GM18517 (cell line): ENCODE measurements at regions not wholly inside any gene's neighbourhood (a gene's known extent, or its start where the extent isn't known, plus 50 kb on each side); places are given as distances from the start of the nearest gene placed in this dataset.
"Not testable (repeated sequence)": the region's sequence is repeated elsewhere in the genome, so short reads cannot be mapped to it uniquely, and the experiment has no call there.

Experiments used
- ATAC-seq: cut with Tn5 transposase; IDR thresholded peaks from one replicate; pipeline ENCODE4 v1.9.1; 2021; ENCODE audit warnings: mild to moderate bottlenecking, moderate library complexity; ENCODE audit not compliant: unreplicated experiment

DNA sequence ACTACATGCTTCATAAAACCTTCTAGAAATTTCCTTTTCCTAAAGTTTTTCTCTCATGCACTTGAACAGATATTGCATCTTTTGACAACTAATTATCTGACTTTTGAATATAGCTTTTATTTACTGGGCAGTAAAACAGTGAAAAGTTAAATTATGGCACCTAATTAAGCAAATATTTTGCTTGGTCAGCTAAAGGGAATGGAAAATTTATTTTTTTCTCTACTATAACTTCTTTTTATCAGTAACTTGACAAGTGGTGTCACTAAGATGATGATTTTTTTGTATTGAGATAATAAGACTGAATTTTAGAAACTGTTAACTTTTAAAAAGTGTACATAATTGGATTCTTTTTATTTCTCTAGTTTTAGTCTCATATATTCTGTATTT lies 351.6 kb downstream of the PIK3C3 start:
- ATAC-seq: no peak

DNA sequence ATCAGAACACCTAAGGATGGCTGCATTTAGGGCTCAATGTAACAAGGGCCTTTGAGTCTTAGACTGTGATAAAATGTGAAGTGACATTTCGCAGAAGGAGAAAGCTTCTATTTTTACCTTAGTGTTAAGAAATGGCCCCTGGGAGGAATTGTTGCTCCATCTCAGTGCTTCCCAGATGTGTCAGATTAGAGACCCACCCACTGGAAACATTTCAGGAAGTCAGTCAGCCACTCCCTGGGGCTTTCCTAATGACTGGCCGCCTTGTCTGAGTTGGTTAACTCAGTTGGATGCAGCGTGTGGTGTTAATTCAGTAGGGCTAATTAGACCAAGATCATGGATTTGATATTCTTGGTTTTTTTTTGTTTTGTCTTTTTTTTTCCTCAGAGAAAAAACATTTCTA lies 355.9 kb downstream of the PIK3C3 start:
- ATAC-seq: no peak

DNA sequence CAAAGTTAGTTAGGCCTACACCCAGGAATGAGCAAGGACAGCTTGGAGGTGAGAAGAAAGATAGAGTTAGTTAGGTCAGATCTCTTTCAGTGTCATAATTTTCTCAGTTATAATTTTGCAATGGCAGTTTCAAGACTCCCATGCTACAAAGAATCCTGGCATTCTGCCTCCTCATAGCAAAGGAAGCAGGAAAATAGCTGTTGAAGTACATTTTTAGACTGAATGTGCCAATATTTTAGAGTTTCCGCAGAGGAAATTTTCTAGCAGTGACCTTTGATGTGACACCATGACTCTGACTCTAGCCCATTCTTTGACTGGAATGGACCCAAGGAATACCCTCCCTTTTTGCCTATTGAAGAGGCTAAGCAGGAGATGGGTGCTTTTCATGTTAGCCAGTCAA lies 371.7 kb downstream of the PIK3C3 start:
- no peak for ATAC-seq

DNA sequence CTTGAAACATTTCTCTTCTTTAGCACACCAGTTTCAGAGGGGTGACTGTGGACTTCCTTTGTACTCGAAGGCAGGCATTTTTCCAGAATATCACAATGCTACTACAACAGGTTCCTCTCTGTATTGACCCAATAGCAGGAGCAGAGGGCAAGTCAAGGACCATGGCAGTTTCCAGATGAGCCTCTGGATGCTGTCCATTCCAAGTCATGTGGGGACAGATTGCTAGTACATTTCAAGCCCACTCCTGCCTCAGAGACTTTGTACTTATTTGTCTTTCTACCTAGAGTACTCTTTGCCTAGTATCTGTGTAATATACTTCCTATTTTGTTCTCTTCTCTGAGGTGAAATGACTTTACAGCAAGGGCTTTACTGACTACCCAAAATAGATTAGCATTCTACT lies 373.9 kb downstream of the PIK3C3 start:
- ATAC-seq: no peak

DNA sequence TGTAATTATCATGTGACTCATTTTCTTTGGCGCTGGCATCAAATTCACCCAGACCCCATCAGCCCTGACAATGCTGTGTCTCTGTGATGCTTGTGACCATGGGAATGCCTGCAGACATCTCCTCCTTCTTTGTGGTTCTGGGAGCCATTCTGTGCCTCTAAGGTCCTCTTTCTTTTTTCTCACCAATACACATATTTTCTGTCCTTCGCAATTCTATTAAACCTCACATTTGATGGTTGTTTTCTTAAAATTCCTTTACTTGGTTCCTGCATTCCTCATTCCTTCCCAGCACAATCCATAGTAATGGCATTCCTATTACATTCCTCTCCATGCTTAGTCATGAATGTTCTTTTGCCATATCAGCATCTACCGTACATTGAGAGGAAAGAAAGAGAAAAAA lies 375.3 kb downstream of the PIK3C3 start:
- no peak for ATAC-seq

DNA sequence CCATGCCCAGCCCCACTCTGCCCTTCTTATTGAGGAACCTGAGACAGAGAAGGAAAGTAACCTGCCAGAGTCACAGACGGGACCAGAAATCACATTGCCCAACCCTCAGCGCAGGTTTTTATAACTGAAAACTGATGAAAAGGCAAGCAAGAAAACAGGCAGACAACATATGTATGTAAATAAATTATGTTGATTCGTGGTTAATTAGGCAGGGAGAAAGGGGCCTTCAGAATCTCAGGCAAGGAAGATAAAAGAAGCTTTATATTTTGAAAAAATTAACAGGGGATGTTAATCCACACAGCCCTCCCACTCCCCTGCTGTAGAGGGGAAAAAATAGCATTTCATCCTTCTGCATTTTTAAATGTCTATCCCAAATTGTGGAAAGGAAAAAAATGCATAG lies 378.5 kb downstream of the PIK3C3 start:
- no peak for ATAC-seq

DNA sequence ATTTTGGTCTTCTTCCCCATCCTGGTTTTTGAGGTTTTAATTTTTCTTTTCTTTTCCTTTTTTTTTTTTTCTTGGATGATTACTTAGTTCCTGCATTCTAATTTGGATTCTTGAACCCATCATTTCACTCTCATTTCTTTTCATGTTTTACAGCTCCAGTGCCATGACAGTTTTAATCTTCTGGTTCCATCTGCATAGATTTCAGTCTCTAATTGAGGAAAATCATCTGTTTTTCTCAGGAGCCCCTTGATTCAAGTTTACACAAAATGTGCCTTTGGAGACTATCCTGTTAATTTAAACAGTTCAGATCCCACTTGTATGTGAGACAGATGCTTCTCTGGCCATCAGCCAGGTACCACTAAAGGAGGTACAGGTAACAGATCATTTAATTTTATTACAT lies 379.9 kb downstream of the PIK3C3 start:
- no peak for ATAC-seq

DNA sequence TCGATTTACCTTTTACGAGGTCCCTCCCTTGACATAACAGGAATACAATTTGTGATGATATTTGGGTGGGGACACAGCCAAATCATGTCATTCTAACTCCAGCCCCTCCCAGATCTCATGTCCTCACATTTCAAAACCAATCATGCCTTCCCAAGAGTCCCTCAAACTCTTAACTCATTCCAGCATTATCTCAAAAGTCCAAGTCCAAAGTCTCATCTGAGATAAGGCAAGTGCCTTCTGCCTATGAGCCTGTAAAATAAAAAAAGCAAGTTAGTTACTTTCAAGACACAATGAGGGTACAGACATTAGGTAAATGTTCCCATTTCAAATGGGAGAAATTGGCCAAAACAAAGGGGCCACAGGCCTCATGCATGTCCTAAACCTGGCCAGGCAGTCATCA lies 381.1 kb downstream of the PIK3C3 start:
- no peak for ATAC-seq

DNA sequence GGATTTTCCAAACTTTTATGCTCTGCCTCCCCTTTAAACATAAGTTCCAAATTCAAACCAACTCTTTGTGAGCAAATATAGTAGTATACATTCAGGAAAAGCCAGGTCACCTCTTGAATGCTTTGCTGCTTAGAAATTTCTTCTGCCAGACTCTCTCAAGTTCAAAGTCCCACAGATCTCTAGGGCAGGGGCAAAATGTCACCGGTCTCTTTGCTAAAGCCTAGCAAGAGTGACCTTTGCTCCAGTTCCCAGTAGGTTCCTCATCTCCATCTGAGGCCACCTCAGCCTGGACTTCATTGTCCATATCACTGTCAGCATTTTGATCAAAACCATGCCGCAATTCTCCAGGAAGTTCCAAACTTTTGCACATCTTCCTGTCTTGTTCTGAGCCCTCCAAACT lies 382.3 kb downstream of the PIK3C3 start:
- not testable (repeated sequence) for ATAC-seq

DNA sequence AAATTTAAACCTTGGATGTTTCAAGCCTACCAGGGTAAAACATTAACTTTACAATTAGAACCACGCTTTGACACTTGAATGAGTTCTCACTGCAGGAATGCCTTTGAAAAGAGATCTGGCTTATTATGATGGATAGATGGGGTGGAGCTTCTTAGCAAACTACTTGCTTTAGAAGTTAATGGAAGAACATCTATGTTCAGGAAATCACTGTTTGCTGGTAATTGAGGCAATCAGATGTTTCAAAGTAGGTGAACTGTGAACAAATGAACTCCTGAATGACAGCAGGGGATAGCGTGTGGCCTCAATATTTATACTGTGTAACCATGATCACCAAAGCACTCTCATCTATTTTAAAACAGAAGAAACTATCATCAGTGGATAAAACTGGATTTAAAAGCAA lies 383.6 kb downstream of the PIK3C3 start:
- no peak for ATAC-seq

DNA sequence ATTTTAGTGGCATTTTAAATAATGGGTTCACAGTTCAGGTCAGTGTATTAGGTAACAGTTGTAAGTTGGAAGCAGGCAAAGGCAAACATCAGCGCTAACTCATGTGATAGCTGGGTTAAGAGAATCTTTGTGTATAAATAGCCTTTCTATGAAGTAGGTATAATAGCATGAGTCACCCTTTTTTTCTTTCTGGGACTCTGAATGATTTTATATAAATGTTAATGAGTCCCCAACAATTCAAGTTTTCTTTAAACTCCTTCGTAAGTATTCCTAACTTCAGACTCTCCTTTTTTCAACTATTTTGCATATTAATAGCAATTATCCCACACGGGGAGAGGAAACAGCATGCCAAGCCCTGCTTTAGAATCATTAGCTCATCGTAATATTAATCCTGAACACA lies 384.3 kb downstream of the PIK3C3 start:
- ATAC-seq: no peak

DNA sequence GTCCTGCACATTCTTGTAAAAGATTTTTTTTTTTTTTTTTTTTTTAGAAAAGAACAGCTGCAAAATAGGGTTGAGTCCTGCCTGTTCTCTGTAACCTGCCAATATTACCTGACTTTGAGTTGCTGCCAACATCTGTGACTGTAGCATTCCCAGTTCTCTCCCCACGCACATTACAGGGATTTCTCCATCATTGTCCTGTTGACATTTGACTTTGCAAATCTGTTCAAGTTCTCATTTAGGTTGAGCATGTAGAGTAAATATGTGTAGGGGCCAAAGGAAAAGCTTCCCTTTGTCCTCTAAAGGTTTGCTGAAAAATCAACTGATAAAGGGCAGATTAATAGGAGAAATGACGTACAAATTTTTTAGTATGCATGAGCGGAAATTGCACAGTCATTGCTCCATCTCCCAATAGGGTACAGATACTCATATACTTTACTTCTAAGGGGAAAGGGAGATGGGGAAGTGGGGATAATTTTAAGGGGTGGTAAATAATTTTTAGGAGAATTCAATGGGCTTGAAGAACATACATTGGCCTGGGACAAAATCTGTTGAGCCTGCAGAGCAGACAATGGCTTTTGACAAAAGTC lies 385.5 kb downstream of the PIK3C3 start:
- no peak for ATAC-seq

DNA sequence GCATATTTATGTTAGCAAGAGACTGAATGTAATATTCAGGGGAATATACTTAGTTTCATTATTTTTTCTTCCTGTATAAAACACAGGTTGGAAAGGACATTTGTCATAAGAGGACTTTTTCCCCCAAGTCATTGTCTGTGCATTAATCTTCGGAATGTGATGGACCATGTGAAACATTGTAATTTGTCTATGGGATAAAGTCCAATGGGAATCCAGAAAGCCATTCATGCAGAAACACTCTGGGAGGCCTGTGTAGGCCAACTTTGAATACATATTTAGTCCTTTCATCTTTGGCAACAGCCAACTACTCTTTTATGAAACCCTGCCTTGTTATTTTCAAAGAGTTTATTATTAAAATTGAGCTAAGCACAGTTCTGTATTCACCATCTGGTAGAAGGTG lies 386.4 kb downstream of the PIK3C3 start:
- no peak for ATAC-seq

DNA sequence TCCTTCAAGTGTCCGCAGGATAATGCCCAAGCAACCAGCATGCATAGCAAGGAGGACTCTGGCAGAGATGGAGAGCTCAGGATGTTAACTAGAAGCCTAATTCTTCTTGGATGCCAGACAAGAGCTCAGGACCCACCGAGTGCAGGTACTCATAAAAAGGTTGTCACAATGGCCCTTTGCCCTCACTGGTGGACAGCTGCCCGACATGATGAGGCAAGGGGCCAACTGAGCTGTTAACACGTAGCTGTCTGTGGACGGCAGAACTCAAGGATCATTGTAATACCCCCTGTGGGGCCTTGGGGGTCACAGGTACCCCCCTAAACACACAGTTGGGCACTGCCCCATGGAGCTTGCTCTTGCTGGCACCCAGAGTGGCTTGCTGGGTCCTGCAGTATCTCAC lies 393.7 kb downstream of the PIK3C3 start:
- no peak for ATAC-seq

DNA sequence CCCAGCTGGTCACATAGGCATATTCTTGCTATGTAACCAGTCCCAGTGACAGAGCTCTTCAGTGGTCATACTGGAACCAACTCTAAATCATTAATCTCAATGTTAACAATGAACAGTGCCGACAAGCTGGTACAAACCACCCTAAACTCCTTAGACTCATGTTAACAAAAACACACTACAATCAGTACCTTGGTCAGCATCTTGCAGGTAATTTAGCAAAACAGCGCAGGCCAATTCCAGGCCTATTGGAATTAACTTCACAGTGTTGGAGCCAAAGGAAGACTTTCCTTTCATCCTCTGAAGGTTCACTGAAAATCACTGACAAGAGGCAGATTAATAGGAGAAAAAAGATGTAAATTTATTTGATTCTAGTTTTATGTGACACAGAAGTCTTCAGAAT lies 396.4 kb downstream of the PIK3C3 start:
- ATAC-seq: no peak

DNA sequence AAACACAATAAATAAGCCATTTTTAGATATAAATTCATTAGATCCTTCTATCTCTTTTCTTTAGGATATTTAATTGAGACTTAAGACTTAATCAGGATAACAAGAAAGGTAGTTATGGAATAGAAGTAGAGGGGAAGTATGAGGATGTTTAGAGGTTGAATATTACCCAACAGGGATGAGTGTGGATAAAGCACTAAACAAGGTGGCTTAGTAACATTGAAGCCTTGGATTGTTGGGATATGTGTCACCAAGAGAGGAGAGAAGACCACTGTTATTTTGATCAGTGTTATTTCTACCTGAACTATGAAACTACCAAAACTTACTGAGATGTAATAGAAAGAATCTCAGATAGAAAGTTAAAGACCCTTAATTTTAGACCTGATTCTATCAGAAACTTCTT lies 405.7 kb downstream of the PIK3C3 start:
- ATAC-seq: no peak

DNA sequence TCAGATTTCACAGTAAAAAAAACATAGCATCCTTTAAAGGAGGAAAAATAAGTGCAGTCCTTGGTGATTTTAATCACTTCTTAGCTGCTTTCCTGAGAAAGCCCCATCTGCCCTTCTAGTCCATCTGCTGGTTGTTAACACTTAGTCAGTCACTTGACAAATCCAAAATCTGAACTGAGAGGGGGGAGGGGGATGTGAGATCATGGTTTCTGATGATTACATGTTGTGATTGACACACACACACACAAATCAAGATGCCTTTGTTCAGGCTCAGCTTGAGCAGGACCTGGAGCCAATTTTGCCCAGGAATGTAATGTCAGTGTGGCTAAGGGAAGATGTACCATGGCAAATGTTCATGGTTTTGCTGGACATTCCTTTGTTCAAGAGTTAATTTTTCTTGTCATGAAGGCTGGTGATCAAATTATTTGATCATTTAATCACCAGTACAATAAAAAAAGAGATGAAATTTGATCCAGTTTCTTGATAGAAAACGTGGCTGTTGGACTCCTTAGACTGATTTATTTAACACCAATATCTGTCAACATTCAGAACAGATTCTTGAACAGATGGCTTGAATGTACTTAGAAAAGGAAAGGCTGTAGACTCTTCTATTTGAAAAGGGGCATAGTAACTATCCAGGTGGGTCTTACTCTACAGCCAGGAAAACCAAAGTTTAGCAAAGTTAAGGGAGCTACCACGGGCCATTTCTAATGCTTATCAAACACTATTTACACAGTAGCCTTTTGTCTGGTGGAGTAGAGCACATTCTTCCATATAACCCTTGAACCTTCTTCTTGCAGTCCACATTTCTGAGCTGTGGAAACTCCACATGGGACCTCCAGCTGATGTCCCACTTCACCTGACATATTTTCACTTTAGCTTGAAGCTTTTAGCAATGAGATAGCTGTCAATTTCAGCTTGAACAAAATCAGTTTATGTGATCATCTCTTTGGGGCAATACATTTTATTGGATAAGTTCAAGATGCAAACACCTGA lies 408.7 kb downstream of the PIK3C3 start:
- no peak for ATAC-seq

DNA sequence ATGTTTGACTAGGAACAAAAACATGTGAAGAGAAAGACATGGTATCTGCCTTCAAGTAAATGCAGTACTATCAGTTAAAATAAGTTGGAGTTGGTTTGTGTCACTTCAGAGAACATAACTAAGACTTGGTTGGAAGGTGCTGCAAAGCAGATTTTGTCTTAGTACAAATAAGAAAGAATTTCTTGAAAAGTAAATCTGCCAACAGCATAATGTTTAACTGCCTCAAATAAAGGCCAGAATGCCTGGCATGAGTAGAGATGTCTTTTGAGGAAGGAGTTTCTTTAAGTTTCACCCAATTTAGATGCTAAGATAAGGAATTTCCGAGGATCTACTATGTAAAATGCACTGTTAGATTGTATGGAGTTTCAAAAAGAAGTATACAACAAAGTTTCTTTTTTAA lies 409.7 kb downstream of the PIK3C3 start:
- ATAC-seq: no peak

DNA sequence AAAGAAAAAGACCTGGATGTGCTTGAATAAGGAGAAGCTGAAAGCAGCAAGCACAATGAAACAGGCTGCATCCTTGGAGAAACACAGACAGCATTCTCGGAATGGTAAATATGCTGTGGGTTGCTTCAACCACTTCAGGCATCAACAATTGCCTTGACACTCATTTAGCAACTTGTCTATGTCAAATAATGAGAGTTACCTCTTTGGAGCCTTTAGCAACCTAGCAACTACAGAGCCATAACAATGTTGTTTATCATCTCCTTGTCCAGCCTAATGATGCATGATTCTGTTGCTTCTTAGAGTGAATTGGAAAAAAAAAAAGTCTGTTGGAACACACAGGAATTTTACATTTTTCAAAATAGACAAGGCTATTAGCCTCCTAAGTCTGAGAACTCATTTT lies 410.6 kb downstream of the PIK3C3 start:
- ATAC-seq: no peak

DNA sequence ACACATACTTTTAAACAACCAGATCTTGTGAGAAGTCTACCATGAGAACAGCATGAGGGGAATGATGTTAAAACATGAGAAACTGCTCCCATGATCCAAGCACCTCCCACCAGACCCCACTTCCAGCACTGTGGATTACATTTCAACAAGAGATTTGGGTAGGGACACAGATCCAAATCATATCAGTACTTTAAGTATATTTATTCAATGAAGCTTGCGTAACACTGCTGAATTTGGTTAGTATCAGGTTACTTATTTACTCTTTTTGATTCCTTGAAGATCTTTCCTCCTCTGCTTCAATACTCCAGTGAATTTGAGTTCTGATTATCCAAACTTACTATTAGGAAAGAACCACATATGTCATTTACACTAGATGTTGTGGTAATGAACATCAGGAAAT lies 418.6 kb downstream of the PIK3C3 start:
- ATAC-seq: no peak

DNA sequence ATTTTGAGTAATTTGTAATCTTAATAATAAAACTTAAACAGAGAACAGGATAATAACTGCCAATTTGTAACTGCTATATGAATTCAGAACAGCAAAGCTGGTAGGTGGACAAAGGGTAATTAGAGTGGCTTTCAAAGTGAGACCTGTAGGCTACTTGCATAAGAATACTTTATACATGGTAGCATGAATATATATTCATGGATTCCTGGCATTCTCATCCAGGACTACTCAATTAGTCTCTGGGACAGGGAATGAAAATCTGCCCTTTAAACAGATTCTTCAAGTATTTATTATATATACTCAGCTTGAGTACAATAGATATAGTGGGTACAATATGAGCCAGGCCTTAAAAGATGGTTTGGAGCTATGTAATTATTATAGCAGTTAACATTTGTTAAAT lies 419.9 kb downstream of the PIK3C3 start:
- no peak for ATAC-seq

DNA sequence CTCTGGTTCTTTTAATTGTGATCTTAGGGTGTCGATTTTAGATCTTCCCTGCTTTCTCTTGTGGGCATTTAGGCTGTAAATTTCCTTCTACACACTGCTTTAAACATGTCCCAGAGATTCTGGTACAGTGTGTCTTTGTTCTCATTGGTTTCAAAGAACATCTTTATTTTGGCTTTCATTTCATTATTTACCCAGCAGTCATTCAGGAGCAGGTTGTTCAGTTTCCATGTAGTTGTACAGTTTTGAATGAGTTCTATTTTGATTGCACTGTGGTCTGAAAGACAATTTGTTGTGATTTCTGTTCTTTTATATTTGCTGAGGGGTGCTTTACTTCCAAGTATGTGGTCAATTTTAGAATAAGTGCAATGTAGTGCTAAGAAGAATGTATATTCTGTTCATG lies 423.8 kb downstream of the PIK3C3 start:
- not testable (repeated sequence) for ATAC-seq

DNA sequence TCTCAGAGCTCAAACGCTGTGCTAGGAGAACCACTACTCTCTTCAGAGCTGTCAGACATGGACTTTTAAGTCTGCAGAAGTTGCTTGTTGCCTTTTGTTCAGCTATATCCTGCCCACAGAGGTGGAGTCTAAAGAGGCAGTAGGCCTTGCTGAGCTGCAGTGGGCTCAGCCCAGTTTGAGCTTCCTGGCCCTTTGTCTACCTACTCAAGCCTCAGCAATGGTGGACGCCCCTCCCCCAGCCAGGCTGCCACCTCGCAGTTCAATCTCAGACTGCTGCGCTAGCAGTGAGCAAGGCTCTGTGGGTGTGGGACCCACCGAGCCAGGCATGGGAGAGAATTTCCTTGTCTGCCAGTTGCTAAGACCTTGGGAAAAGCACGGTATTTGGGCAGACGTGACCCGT lies 426.2 kb downstream of the PIK3C3 start:
- not testable (repeated sequence) for ATAC-seq
